HPDE6-E6E7 (cell line): ENCODE measurements at regions not wholly inside any gene's neighbourhood (a gene's known extent, or its start where the extent isn't known, plus 50 kb on each side); places are given as distances from the start of the nearest gene placed in this dataset.
A peak's percentile ranks its signal among the peaks of the same experiment; 100 is the strongest.

Experiments used
- DNase-seq: peaks from one replicate; pipeline ENCODE4 v3.0.0; 2011; ENCODE audit warnings: missing footprints; ENCODE audit errors: extremely low spot score

DNA sequence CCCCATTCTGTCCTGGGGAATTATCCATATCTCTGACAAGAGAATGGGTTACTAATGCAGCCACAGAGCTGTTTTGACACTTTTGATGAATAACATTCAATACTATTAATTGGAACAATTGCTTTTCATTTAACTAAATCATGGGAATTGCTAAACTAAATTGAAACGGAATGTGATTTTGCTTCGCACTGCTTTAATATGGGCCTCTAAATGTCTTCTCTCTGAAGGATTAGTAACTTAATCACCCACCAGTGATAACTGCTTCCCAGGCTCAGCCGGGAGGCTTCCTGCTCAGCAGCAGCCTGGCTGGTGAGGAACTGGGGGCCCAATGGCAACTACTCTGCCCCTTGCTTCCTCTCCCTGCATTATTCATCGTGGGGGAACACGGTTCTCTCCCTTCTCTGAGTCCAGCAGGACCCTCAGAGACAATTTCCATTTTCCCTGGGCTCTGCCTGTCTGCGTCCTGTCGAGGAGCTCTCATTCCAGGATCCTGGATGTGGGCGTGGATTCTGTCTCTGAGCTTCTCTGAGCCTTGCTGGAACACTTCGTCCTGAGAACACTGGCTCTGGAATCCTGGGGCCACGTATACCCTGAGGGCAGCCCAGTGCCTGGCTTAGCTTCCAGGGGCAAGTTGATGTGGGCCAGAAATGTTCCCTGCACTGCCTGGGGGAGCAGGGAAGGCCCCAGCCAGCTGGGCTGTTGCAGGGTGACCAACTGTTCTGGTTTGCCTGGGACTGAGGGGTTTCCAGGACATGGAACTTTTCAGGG lies 308.9 kb downstream of the DHX35 start:
- no peak for DNase-seq

DNA sequence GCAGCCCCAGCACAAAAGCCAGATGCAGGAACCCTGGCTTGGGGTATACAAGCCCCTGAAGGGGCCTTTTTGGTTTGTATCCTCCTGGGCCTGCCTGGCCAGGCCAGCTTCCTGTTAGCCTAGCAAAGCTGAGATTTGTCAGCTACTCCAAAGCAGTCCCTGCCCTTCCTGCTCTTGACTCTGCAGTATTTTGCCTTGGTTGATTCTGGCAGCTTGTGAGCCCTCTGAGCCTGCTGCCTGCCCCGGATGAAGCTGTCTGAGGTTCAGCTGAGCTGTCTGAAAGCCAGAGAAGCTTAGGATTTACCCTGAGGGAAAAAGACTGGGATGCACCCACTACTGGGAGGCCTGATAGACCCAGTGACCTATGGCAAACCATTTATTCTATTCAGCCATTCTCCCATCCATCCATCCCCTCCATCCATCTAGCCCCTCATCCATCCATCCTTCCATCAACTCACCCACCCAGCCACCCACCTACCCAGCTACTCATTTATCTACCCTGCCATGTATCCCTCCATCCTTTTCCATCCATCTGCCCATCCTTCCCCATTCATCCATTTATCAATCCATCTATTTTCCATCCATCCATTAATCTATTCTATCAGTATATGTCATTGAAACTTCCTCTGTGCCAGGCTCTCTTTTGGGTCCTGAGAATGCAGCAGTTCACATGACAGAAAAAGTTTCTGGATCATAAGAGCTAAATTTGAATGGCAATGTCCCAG lies 307.5 kb downstream of the DHX35 start:
- no peak for DNase-seq

DNA sequence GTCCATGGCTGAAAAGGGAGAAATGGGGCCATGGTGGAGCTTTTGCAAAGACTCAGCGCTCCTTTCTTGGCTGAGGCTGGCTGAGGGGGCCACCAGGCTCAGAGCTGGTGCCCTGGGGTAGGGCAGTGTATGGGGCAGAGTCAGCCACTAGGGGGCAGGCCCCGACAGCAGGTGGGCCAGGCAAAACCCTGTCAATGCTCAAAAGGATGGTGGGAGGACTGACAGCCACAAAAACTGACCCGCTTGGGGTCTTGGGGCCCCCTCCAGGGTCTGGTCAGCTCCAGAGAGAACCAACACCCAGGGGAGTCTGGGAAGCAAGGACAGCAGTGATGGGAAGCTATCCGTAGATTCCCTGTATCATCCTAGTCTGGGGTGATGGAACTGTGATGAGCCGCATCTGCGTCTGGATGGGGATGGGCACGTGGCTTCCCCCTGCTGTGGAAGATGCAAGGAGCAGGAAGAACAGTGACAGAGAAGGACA lies 306.9 kb downstream of the DHX35 start:
- peak; percentile 40 for DNase-seq

DNA sequence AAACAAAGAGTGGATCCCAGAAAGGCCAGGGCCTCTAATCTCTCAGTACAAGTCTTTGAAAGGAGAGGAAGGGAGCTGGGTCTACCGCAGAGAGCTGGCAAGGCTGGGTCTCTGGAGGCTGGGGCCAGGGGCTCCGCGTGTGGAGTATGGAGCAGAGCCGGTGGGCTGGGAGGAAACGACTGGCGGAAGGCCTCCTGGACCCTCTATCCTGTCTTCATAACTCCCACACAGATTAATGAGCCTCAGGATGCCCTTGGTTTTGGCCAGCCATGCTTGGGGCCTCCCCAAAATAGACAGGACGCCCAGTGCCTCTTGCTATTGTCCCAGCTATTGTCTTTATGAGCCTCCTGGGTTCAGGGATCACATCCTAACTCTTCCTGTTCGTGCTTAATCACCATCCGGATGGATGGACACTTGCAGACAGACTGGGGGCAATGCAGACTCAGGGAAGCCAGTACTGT lies 306.4 kb downstream of the DHX35 start:
- DNase-seq, result no peak

DNA sequence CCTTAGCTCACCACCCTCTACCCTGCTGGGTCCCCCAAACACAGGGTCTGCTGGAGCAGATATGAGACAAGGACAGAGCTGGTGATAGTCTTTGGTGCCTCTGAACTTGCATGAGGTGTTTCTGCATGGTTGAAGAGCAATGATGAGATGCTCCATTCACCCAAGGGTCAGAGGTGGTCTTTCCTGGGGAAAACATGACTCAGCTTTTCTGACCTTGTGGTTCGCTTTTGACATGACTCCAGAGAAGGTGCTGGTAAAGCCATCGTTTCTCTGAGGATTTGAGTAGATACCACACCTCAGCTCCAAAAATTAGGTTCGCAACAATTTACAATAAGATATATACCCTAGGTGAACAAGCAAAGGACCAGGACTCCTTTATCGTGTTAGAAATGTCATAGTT lies 304.8 kb downstream of the DHX35 start:
- no peak for DNase-seq

DNA sequence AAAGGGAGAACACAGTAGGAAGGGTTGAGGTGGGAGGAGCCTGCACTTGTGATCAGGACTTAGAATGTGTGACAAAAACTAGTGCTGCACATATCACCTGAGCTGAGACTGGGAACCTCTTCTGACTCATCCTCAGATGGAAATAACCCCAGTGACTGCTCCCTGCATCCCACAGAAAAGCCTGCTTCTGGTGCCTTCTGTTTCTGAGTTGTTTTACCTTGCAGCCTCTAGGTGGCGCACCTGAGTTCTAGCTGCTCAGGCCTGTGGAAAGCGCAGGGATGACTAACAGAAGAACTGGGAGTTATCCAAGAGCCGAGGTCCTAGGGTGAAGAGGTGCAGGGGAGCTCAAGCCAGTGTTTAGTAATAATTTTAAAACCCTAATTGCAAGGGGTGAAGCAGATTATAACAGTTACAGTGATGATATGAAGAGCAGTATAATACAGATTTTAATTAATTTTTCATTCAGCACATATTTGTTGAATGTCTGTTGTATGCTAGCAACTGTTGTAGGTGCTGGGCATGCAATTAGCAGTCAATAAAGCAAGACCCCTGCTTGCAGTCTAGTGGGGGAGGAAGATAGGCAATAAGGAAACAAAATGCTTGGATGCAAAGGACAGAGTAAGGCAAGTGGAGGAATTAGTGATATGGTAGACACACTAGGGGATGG lies 302.5 kb downstream of the DHX35 start:
- peak; percentile 88 for DNase-seq

DNA sequence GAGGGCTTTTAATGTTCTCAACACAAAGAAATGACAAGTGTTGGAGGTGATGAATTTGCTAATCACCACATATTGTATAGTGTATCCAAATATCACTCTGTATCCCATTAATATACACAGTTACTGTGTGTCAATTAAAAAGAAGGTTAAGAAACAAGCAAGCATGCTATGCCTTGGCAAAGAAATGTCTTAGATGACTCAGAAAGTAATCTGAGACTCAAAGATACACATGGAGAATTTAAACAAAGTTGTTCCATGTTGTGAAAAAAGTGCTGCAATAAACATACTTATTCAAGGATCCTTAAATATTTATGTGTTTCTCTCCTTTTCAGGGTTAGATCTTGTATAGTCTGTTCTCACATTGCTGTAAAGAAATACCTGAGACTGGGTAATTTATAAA lies 300.9 kb downstream of the DHX35 start:
- DNase-seq, result no peak

DNA sequence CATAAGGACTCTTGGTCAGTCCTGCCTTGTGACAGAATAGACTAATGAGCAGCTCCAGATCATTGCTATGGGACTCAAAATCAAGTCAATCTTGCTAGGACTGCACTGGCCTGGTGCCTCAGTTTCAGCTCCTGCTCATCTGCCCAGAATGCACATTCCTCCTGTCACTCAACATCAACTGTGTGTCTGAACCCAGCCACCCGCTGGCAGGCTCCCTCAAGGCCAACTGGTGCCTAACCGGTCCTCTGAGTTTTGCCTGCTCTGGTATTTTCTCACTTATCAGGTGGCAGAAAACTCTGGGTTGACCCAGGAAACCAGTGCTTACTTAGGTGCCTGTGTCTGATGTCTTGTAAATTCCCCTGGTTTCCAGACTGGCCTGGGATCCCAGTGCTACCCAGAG lies 297.7 kb downstream of the DHX35 start:
- no peak for DNase-seq

DNA sequence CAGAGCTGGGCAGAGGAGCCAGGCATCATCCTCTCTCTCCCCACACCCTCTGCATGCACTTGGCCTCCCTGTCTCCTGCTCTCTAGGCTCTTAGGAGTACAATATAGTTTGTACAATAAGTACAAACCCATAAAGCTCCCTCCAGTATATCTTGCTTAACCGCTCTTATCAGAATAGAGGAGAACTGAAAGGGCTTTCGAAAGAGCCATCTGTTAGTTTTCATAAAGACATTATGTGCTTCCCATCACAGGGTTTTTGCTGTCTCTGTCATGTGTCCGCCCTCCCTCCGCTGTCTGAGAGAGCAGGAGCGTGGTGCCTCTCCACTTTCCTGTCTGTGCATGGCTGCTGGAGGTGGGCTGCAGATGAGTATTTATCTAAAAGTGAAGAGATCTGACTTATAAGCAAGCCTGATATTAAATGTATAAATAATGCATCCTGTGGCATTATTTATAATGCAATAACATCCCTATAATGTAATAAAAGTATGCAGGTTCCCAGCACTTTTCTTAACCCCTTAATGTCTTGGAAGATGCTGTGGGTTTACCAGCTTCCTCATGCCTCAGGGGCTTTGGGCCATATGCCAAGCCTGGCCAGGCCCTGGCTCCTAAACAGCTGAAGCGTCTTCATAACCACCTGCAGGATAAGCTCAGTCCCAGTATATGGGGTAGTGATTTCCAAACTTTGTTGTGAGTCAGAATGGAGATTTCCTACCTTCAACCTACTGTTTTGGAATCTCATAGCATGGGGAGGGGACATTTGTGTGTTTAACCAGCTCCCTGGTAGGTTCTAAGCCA lies 297.1 kb downstream of the DHX35 start:
- DNase-seq, result no peak

DNA sequence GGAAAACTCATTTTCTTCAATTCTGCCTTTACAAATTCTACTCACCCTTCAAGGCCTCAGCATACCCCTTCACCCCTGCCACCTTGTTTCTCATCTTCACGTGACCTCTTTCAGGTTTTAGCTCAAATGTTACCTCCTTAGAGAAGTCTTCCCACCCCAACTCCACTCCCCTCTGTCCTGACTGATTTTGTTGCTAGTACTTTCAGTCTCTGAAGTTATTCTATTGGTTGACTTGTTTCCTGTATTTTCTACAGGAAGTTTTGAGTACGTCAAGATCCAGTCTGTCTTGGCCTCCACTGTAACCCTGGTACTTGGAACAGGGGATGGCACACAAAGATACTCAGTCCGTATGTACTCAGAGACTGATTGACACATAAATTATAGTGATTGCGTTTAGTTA lies 296.1 kb downstream of the DHX35 start:
- DNase-seq, result no peak

DNA sequence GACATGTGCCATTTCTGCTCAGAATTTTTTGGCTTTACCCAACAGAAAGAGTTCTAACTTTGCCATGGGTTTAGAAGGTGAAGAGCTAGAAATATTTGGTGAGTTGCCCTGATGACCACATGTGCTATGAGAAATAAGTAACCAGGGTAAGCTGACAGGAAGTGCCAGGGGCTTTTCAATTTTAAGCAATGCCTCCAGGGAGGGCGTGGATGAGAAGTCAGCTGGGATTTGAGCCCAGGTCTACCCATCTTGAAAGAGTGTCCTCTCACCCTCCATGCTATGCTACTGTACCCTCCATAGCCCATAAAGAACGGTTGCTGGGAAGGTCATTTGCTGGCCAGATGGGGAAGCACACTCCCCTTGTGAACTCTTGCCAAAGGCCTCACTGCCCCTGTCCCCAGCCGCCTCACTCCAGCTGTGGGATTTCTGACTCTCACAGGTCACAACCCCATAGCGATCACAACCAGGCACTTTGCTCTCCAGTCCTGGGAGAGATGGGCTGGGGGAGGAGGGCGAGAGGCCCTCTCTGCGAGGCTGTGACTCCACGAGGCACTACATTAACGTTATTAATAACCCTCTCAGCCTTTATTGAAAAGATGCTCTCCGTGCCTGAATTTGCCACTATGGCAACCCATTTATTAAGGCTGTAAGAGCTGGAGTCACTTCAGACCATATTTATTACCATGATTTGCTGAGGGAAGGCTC lies 291.1 kb downstream of the DHX35 start:
- no peak for DNase-seq

DNA sequence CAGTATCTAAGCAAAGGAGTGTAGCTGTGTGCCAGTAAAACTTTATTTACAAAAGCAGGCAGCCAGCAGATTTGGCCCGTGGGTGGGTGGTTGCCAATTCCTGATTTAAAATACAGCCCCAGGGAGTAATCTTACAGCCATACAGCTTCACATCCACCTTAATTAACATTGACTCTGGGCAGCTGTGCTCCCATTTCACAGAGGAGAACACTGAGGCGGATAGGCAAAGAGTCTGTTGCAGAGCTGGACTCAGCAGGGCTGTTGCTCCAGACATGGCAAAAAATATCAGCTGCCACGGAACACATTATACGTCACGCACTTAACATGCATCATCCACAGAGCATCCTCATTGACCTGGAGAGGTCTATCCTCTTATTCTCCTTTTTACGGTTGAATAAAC lies 289.9 kb downstream of the DHX35 start:
- no peak for DNase-seq

DNA sequence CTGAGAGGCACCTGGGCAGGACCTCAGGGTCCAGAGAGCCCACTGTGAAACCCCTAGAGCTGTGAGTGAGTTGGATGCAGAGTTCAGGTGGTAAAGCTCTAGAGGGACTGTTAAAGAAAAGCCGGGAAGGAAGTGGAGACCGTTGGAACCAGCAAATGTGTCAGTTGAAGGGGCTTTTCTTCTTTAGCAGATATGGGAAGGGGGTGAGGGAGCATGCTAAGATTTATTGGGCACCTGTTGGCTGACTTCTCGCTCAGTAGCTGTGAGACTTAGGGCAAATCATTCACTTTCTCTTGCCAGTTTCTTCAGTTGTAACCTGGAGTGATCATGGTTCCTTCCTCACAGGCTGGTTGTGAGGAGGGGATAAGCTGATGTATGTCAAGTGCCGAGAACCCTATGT lies 287.7 kb downstream of the DHX35 start:
- DNase-seq, result no peak

DNA sequence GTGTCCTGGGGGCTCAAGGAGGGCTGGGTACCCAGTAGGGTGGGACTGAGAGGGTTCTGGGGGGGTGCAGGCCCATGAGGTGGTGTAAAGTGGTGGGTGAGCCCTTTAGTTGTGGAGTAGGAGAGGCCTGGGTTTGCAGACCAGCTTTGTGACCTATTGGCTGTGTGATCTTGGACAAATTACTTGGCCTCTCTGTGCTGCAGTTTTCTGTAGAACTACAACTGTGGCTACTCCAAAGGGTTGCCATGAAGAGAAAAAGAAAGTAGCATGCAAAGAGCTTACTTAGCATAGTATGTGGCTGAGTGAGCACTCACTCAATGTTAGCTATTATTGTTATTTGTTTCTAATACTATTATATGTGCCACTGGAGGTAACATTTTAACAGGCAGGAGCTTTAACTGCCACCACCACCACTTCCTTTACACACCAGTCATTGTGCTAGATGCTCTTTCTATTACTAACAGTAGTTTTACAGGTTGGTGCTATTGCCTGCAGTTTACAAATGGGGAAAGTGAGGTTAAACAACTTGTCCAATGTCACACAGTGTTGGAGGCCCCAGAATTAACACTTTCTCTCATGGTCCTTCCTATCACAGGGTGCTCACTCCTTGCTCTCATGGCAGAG lies 286.8 kb downstream of the DHX35 start:
- DNase-seq, result no peak

DNA sequence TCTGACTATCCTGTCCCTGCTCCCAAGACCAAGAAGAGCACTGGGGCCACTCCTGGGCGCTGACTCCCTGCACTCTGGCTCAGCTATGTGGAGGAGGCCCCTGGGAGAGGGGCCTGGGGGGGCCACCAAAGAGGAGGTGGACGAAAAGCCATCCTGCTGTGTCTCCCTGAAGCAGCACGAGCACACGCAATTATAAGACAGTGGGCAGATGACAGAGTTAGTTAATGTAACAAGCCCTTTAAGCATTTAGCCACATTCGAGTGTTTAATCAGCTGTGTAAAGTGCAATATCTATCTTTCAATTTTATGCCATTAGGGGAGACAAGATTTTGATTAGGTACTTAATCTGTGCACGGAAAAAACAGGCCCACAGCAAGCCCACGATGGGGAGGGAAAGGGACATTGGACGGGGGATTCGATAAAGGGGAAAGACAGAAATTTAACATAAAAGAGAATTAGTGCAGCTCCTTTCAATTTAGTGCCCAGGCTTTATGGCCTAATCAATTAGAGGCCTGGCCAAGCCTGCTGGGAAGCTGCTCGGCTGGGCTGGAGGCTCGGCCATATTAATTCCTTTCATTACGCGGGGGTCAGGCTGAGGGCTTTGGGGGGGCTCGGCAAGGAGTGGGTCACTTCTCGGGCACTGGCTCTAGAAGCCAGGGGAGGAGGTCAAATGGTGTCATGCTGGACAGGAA lies 286.2 kb downstream of the DHX35 start:
- DNase-seq, result no peak

DNA sequence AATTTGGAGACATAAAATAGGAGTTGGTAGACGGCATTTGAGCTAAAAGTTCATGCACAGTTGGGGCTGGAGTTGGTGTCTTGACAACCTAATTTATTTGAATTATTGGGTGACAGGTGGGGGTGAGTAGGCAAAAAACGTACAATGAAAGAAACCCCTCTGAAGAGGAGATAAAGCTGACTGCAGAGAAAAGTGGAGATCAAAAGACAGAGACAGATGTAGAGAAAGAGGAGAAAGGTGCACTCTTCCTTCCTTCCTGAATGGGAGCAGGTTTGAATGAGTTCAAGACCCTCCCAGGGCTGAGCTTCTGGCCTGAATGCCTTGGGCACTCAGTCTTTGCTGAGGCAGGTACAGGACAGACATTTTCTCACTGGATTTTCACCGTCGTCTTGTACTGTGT lies 284.3 kb downstream of the DHX35 start:
- no peak for DNase-seq

DNA sequence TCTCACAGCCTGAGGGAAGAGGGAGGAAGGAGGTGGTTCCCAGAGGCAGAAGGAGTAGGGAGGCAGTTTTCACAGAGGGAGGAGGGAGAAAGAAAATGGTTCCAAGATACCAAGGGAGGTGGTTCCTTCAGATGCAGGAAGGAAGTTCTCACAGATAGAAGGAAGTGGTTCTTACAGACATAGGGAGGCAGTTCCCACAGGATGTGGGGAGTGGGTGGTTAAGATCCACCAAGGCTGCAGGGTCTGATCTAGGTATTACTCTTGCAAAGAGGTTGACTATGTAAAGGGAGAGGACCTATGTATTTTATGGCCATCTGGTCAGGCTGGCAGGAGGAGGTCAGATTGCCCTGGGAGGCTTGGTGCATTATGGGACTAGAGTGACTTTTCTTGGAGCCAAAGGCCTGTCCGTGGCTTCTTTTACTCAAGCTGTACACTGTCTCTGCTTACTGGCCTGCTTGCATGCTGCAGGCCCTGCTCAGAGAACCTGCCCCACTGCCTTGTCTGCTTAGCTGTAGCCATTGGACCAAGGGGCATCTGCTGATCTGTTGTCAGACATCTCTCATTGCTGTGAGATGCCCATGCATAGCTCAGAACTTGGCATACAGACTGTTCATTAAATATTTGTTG lies 283.7 kb downstream of the DHX35 start:
- no peak for DNase-seq

DNA sequence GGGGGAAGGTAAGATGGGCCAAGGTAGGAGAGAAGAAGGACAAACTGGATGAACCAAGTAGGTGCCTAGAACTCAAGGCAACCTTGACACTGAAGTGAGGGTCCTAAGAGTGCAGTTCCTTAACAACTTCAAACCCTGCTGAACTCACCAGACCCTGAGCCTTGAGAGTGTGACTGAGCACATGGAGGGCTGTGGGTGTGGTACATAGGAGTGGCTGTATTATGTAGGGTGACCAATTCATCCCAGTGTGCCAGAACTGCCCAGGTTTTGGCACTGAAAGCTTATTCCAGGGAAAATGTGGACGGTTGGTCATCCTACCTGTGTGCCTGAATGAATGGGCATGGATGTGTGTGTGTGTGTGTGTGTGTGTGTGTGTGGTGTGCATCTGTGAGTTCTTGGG lies 281.8 kb downstream of the DHX35 start:
- DNase-seq, result no peak

DNA sequence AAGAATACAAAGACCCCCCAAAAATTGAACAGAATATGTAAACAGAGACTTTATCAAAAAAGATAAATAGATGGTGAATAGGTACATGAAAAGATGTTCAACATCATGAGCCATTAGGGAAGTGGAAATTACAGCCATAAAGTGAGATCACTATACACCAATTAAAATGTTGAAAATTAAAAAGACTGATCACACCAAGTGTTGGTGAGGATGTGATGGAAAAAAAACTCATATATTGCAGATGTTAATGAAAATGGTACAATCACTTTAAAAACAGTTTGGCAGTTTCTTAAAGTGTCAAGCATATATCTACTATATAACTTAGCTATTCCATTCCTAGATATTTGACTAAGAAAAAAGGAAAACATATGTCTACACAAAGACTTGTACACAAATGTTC lies 280.5 kb downstream of the DHX35 start:
- no peak for DNase-seq
